NCI-H2107 treated with DMSO at 0.1 percent for 48 hours (cell line): ENCODE measurements at regions not wholly inside any gene's neighbourhood (a gene's known extent, or its start where the extent isn't known, plus 50 kb on each side); places are given as distances from the start of the nearest gene placed in this dataset.
"Not testable (repeated sequence)": the region's sequence is repeated elsewhere in the genome, so short reads cannot be mapped to it uniquely, and the experiment has no call there.

ENCODE experiments used
- DNase-seq: peaks from one replicate; lab custom pipeline; 2025; ENCODE audit not compliant: unreplicated experiment; lab: John Stamatoyannopoulos, UW

DNA sequence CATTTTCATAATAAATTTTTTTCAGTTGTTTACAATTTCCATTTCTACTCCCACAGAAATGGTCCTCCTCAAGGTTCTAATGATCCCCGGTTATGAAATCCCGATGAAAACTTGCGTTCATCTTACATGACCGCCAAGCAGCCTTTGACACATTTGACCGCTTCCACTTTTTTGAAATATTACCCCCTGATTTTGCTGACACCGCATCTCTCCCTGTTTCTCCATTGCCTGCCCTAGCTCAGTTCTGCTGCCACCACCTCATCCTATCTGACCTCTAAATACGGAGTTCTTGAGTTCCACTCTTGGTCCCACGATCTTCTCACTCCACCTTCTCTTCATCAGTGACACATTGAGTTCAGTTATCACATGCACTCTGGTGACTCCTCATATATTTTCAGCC is 74.1 kb downstream of the SLC35B3 start:
- DNase-seq, result no peak

DNA sequence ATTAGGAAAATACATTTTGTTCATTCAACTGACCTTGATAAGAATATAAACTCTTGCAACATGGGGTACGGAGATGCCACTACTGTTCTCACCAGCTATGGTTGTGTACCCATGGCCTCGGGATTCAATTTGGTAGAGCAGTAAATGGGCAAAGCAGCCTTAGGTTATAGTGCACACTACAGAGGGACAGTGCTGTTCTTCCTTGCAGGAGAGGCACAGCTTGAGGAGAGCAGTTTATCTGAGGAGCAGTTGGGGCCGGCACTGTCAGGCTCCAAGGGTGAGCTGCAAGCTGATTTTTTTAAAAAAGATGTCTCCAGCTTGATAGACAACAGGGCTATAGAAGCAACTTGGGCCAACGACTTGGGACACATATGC is 82.4 kb downstream of the SLC35B3 start:
- DNase-seq, result no peak

DNA sequence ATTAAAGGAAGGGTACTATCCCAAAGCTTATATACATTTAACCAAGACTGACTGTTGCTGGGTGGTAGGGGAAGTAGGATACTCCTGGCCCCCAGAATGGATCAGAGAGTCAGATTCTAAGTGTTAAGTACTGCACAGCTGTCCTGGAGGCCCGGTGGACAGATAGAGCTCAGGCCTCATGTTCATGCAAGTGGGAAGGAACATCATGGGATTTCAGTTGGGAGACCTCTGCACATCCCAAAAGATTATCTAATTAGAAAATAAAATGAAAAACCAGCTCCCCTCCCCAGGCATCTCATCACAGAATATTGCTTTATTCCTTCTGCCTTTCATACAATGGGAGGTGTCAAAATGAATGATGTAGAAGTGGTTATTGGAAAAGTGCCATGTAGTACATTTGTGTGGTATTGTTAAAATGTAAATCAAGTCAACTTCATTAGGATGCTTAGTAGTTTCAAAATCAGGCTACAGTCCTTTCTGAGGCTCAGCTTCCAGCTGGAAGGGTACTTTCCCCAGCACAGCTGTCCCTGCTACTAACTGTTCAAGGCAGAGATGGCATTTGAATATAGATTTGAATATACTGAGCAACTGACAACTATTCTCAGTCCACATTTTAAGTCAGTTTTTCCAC is 82.9 kb downstream of the SLC35B3 start:
- DNase-seq, result peak; percentile 25

DNA sequence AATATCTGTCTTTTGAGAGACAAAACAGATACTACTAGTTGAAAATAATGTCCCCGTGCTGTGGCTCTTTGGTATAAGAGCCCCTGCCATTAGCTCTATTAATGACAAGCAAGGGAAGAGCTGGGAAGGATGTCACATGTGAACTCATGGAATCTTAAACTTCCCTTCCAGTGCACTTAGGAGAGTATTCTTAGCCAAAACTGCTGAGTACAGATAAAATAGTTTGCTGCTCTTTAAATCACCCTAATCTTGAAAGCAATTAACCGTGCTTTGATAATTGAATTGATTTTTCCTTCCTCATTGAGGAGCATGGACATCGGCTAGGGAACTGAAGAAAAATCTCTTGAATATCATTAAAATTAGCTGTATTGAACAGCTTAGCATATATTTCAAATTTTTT is 91.7 kb downstream of the SLC35B3 start:
- DNase-seq, result no peak

DNA sequence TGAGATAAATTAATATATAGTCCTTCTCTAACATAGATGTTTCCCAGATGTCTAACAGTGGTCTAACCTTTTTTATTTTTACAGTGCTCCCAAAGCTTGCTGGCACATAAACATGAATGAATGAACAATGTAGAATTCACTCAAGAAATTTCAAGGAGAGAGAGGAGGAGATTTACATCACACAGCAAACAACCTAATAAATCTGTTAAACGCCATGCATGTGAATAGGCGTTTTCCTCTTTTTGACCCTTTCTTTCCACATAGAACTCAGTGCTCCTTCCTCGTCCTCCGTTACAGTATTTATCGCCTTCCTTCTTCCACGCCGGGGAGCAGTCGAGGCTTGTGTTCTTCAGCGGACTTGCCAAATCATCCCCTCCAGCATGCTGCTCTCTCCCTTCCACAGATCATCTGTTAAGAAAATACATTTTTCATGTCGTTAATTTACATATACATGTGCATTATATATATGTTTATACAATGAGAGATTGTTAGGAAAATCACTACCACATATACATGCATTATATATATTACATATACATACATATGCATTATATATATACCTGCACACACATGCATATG is 93.0 kb downstream of the SLC35B3 start:
- DNase-seq, result no peak

DNA sequence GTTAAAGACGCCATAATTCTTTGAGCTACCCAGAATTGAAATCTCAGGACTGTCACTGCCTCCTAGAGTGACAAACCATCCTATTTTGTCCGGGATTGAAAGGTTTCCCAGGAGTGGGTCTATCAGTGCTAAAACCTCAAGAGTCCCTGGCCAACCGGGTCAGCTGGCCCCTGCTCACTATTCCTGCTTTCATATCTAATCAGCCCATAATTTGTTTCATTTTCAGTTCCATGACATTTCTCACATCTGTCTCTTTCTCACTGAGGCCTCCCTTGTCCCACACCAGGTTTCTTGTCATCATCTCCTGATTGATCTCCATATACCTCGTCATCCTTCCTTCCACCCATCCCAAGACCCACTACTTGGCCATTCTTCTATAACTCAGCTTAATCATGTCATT is 98.2 kb downstream of the SLC35B3 start:
- DNase-seq, result no peak

DNA sequence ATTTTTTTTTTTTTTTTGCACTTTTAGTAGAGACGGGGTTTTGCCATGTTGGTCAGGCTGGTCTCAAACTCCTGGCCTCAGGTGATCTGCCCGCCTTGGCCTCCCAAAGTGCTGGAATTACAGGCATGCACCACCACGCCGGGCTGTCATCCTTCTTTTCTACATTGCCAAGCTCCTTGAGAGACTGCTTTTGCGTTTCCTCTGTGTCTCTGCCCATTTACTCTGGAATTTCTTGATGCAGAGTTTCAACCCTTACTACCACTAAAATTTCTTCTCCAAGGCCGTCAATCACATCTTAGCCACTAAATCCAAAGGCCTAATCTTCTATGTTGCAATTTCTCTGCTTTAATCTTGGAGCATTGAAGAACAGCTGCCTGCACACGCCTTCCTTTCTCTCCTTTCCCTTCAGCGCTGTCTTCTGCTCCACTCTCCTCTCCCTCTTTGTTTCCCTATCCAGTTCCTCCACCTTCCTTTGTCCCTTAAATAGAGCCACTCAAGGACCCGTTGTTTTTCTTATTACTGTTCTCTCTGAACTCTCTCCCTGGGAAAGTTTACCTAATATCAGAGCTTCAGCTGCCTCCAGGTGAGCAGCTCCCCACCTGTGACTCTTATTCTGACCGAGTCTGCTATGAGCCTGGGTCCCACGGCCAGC is 98.8 kb downstream of the SLC35B3 start:
- DNase-seq, result no peak

DNA sequence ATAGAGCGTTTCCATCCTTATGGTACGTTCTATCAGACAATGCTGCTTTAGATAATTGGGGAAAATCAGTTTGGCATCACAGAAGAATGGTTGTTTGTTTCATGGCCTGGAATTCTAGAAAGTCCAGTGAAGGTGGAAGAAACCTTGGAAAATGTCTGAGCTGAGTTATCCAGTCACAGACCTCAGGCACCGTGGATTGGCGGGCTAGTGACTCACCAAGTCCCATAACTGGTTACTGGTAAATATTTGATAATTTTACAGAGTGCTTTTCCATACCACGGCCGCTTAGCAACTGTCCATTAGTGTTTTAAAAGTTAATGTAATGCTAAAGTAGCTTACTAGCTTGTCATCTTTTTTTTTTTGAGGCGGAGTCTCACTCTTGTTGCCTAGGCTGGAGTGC is 99.4 kb downstream of the SLC35B3 start:
- DNase-seq, result no peak

DNA sequence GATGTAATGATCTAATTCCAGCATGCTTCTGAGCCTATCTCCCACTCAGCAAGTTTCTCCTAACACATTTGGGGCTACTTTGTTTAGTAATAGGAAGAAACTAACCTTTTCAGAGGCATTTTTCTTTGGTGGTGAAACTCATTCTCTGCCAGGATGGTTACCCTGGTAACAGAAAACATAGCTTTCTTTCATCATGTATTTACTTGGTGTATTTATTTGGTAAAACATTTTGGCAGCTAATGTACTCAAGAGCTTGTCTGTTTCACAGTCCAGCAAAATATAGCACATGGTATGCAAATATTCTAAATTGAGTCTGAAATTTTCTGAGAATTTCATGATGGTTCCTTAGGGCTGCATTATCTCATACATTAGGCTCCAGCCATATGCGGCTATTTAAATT is 100.0 kb downstream of the SLC35B3 start:
- no peak for DNase-seq

DNA sequence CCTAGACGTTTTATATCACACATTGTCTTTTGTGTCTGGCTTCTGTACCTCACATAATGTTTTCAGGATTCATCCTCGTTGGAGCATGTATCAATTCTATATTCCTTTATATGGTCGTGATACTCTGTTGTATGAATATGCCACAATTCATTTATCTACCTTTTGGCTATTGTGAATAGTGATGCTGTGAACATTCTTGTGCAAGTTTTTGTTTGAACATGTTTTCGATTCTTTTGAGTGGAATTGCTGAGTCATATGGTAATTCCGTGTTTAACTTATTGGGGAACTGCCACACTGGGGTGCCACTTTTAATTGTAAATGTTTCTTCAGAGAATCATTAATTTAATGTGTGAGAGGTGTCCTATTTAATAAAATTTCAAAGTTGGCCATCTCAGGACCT is 101.2 kb downstream of the SLC35B3 start:
- DNase-seq, result no peak

DNA sequence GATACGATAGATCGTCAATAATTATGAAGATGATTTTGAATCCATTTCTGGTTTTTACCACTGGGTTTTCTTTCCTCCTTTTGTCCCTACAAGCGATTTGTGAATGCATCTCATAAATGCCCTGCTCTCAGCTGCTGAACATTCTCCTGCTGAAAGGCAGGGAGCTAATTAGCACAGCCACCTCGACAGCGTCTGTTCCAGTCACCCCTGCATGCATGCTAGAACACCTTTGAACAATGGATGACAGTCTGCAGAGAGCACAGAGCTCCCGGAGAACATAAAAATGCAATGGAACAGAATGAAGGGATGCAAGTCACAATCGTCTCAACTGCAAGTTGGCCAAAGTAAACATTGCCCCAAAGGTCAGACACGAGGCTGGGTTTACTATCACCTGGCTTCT is 105.8 kb downstream of the SLC35B3 start:
- peak; percentile 35 for DNase-seq

DNA sequence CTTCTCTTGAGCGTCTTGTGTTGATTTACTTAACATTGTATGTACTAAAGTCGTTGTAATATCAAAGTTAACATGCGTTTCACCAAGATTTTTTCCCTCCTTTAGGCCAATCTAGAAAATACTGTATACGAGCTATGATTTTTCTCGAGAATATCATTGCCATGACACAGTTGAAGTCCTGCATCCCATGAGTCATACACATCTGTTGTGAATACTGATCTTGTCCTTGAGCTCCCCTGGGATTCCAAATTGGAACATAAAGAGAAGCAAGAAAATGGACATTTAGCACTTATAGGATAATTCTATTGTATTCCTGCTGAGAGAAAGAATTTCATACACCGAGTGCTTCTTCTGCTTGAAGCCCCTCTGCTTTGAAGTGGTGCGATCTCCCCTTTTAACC is 109.6 kb downstream of the SLC35B3 start:
- DNase-seq, result no peak

DNA sequence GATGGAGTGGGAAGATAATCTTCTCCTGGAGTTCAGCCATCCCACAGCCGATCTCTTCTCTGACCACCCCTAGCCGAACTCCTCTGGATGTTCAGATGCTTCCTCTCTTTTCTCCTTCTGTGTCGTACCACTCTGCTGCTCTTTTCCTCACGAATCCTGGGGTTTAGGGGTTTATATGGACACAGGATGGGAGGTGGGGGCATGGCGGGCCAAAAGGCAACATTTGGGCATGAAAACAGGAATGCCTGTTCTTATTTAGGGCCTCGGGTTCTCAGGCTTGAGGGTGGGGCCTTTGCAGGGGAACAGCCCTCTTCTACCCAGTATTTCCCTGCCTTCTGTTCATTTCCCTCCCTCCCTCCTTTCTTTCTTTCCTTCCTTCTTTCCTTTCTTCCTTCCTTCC is 112.7 kb downstream of the SLC35B3 start:
- DNase-seq, result no peak

DNA sequence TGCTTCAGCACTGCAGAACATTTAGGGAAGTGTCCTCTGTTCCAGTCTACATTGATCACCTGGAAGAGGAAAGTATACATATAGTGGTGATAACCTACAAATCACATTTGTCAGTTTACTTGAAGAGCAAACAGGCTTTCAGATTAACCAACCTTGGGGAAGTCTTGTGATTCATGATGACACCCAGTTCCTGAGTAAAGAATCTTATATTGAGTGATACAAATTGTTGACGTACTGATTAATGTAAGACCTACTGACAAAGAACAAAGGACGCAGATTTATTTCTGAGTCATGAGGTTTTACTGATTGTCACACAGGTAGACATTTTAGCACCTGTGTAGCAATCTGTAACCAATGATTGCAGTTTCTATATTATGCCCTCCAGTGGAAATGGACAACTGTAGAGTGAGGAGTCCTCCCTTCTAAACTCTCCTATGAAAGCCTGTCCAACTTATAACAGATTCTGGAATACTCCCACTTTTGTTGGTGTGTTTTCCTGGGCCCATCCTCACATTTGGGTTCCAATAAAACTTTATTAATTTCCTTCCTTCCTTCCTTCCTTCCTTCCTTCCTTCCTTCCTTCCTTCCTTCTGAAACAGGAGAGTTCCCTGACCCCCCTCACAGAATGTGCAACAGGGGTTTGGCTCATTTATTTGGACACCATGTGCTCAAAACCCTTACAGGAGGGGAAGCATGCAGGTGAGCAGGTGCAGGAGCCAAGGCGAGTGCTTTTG is 113.5 kb downstream of the SLC35B3 start:
- no peak for DNase-seq

DNA sequence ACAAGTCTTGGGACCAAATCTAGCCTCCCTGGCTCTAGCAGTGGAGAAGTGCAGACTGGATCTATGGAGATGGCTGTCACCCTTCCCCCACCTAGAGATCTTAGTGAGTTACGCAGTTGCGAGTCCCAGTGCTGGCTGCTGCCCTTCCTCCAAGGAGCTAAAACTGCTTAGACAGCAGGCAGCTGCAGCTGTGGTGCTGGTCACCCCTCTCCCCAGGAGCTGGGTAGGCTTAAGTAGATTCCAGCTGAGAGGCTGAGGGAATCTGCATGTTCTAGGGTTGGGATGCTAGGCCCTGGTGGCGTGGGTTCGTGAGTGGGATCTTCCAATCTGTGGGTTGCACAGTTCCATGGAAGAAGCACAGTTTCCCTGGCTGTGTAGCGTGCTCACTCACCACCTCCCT is 120.2 kb downstream of the SLC35B3 start:
- no peak for DNase-seq

DNA sequence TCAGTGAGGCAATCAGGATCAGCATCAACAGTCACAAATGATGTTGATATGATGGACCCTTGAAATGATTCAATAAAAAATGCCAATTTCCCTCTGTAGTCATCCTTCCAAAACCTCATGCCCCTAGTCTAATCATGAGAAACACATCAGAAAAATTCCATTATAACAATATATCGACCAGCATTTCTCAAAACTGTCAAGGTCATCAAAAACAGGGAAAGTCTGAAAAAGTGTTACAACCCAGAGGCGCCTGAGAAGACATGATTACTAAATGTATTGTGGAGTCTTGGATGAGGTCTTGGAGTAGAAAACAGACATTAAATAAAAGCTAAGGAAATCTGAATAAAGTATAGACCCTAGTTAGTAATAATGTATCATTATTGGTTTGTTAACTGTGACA is 133.8 kb downstream of the SLC35B3 start:
- no peak for DNase-seq

DNA sequence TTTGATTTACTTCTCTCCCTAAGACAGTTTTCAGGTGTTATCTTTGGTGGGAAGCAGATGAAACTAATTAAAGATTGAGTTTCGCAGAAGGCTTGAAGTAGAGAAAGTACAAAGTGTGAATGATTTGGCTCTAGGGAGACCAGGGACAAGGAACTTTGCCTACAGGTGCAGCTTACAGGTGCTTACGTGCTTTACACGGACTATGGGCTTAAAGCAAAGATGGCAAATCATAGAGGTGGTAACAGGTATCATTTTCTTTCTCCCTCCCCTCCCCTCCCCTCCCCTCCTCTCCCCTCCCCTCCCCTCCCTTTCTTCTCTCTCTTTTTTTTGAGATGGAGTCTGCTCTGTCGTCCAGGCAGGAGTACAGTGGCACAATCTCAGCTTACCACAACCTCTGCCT is 136.3 kb downstream of the SLC35B3 start:
- no peak for DNase-seq

DNA sequence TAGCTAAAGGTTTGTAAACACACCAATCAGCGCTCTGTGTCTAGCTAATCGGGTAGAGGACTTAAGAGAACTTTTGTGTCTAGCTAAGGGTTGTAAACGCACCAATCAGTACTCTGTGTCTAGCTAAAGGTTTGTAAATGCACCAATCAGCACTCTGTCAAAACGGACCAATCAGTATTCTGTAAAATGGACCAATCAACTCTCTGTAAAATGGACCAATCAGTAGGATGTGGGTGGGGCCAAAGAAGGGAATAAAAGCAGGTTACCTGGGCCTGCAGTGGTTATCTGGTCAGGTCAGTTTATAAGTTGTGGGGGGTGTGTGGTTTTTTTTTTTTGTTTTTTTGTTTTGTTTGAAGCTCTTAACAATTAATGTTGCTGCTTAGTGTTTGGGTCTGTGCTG is 152.4 kb downstream of the SLC35B3 start:
- not testable (repeated sequence) for DNase-seq

DNA sequence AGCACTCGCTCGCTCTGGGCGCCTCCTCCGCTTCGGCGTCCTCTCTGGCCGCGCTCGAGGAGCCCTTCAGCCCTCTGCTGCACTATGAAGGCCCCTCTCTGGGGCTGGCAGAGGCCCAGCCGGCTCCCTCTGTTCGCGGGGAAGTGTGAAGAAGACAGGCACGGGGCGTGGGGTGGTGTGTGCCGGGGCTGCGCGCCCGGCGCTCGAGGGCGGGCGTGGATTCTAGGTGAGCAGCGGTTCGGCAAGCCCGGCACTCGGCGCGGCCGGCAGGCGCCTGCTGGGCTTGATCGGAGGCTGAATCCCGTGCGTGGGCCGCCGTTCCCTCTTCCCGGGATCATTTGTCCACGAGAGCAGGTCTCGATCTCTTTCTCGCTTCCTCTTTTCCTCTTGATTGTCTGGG is 153.0 kb downstream of the SLC35B3 start:
- no peak for DNase-seq

DNA sequence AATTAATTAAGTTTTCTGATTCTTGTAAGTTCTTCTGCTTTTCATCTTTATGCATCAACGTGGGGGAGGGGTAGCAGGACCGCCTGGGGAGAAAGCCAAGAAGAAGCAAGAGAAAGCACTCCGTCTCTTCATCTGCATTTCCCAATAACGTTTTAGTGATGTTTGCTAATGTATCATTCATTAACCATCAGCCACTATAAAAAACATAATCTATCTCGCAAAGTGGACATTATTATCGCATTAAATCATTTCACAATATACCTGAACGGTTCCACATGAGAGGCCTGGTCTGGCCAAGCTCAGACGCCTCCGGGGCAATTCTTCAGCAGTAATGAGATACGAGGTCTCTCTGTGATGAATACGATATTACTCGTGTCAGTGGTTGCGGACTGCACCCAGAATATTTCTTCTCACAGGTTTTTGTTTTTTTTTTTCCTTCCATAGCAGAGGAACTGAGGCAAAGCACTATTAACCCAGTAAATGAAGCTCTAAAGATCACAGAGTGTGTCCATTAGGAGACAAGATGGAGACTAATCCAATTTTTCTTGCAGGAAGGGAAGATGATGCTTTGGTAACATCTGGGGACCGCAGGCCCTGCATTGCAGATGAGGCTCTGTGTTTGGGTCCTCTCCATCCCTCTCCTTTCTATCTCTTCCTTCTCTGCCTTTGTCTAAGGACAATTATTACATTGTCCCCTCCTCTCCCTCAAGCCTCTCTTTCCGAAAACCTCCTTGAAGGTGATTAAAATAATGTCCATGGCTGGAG is 156.1 kb downstream of the SLC35B3 start:
- DNase-seq, result no peak

DNA sequence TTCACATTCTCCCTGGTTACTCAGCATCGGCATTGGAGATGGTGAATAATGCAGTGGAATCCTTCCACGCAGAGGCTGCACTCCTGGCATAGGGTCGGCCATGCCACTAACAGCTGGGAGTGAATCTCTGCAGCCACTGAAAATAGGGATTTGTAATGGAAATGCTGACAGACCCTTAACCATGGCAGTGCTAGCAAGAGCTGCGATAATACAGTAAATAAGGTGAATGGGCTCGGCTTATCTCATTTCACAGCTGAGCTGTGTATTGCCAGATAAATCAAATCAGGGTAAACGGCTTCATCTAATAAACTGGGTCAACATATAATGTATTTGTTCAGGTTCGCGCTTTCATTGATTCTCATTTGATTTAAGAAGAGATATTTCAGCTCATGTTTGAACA is 156.8 kb downstream of the SLC35B3 start:
- DNase-seq, result no peak
